NCI-H2107 treated with DMSO at 0.1 percent for 48 hours (cell line): ENCODE measurements at regions not wholly inside any gene's neighbourhood (a gene's known extent, or its start where the extent isn't known, plus 50 kb on each side); places are given as distances from the start of the nearest gene placed in this dataset.

Experiments
- DNase-seq: peaks from one replicate; lab custom pipeline; 2025; ENCODE audit not compliant: unreplicated experiment; lab: John Stamatoyannopoulos, UW

DNA sequence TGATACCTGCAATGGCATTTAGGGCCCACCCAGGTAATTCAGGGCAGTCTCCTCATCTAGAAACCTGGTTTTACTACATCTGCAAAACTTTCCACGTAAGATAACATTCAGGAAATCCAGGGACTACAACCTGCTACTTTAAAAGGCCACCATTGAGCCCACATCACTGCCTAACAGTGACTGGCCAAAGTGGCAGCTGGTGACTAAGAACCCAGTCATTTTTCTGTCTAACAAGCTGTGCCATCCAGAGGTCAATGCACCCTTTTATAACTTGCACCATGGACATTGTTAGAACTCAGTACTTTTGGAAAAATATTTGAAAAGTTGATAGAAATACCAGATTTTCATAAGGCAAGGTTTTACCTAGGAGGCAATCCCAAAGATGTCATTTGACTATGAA lies 492.4 kb downstream of the OTOL1 start:
- no peak for DNase-seq

- no peak for DNase-seq
Observed at GRCh38 chr3:161990036-161990435, 493.4 kb downstream of the OTOL1 start.

GRCh38 chr3:161991901-161992540 lies 495.4 kb downstream of the OTOL1 start:
- DNase-seq: no peak

GRCh38 chr3:161999846-162000245 lies 503.2 kb downstream of the OTOL1 start:
- no peak for DNase-seq

DNA sequence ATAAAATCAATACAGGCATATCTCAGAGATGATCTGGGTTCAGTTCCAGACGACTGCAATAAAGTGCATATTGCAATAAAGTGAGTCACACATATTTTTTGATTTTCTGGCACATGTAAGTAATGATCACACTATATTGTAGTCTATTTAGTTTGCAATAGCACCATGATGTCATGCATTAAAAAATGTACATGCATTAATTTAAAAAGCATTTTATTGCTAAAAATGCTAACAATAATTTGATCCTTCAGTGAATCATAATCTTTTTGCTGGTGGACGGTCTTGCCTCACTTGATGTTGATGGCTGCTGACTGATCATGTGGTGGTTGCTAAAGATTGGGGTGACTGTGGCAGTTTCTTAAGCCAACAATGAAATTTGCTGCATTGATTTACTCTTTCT lies 511.1 kb downstream of the OTOL1 start:
- no peak for DNase-seq

DNA sequence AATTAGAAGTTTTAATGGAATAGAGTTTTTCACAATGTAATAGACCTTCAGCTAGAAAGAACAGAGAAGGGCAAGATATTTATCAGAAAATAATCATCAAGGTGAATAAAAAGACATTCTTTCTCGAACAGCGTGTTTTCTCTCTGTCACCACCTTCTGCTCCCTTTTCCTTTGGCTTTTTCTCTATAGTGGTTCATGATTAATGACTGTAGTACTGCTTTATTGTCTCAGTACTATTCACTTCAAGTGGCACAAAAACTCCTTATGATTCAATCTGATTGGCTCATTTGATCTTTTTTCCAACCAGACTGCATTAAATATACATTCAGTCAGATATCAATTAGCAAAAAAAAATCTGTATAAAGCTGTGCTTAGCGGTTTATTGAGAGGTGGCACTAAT lies 516.0 kb downstream of the OTOL1 start:
- DNase-seq: no peak

DNA sequence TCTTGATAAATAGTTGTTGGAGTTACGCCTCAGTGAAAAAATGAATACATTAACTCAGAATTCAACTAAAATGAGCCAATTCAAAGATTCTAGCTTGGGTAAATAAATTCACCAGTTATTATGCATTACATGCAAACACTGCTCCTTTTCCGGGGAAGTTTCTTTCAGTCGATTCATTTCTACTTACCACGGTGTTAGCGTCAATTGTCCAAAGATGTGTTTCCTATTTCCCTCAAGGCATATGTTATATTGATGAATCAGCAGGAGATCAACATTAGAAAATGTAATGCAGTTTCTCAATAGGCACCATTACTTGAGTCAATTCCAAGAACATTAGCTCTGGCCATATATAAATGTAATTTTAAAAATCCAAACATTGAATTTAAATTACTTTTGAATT lies 517.7 kb downstream of the OTOL1 start:
- no peak for DNase-seq

DNA sequence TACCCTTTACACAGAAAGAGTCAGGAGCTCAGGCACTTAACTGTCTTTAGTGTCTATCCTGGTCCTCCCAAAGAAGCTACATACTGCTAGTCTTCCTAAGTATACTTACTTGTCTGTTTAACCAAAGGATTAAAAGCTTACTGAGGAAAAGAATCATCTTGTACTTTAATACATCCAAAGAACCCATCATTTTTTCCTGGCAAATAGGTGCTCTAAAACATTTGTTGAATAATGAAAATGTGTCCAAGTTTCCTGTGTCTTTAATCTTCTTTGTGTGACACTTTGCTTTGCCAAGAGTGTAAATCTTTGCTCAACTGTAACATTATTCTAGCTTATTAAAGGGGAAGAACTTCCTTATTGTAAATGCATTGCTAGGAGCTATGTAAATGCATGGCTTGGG lies 519.2 kb downstream of the OTOL1 start:
- DNase-seq: no peak

DNA sequence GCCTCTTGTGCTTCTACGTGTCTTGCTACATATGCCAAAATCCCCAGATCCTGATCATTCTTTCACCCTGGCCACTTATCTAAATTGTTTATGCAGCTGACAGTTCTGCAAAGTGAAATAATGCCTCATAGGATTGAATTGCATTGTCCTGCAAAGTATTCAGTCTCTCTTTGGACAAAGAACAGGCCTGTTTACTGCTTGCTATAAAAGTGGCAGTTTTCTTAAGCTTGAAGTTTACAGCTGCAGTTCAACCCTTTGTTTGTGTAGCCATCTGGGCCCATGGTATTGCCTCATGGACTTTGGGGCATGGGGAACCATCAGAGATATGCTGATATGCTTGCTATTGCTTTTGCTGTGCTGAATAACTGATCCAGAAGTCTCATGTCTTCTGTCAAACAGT lies 523.2 kb downstream of the OTOL1 start:
- no peak for DNase-seq

GRCh38 chr3:162021206-162021605 lies 524.6 kb downstream of the OTOL1 start:
- DNase-seq: no peak

- no peak for DNase-seq
Observed at GRCh38 chr3:162022911-162023310, 526.3 kb downstream of the OTOL1 start.

- DNase-seq: no peak
Observed at GRCh38 chr3:162029736-162030135, 533.1 kb downstream of the OTOL1 start.

DNA sequence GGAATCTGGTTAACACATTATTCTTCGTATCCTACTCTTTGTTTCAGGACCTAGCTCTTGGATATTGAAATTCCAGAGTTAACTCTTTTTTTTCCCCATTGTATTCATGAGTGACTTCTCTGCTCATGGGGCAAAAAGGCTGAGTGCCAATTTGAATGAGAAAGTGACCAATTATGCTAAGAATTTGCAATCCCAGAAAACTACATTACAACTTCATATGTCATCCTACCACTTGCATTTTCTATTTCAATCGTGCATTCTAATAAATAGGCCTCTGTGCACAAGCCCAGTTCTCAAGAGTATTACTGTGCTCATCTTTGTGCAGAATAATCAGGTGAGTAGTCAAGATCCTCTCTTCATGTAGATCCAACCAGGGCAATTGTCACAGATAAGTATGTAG lies 537.8 kb downstream of the OTOL1 start:
- DNase-seq: no peak

GRCh38 chr3:162041622-162042021 lies 545.0 kb downstream of the OTOL1 start:
- DNase-seq: no peak

- no peak for DNase-seq
Observed at GRCh38 chr3:162052636-162053035, 556.0 kb downstream of the OTOL1 start.

DNA sequence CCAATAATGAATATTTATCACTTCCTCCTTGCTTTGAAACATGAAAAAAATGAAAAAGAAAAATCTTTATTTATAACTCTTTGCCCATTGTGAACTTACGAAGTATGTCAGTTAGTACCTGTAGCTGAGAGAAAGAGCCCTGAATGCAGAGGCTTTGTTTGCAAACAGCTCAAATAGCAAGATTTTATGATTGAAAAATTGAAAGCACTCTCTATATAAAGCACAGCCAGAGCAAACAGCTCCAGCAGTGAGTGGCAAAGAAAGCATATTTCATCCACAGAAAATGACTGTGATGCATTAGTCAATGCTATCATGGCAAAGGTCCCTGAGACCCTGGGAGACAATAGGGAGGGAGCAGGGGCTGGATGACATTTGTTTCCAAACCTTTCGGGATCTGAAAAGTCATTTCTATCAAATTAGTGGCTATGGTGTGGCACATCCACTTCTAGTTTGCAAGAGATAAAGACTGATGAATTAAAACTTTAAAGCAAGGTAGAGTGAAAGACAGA lies 576.1 kb downstream of the OTOL1 start:
- DNase-seq: no peak

DNA sequence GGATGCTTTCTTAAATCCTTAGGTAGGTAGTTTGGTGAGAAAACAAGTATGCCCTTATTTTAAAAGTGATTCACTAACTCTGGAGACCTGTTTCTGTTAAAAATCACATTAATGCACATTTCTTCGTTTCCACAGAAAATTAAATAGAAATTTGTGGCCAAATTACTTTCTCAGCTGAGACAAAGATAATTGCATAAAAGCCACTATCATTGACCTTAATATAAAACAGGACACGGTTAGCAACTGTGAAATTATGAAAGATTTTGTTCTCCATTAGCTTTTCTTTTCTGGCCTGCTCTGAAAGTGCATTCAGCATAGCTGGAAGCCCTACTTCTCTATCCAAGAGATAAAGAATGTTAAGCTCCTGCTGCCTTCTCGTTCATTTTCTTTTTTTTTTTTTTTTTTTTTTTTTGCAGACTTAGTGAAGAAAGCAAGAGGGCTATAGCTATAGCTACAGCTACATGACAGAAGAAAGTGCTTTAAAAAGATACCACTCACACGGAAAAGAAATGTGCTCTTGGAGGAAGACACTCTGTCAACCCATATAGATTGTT lies 576.9 kb downstream of the OTOL1 start:
- no peak for DNase-seq

DNA sequence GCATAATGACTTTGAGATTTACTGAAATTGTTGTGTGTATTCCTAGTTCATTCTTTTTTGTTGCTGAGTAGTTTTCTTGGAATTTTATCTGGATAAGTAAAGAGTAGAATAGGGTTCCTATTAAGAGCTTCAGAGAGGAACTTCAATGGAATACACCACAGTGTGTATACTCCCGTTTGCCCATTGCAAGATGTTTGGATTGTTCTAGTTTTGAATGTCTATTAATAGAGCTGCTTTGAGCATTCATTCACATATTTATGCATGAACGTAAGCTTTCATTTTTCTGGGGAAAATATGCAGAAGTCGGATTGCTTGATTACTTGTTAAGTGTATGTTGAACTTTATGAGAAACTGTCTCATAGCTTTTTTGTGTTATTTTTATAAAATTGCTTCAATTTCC lies 580.5 kb downstream of the OTOL1 start:
- DNase-seq: no peak

GRCh38 chr3:162082516-162082915 lies 585.9 kb downstream of the OTOL1 start:
- no peak for DNase-seq

DNA sequence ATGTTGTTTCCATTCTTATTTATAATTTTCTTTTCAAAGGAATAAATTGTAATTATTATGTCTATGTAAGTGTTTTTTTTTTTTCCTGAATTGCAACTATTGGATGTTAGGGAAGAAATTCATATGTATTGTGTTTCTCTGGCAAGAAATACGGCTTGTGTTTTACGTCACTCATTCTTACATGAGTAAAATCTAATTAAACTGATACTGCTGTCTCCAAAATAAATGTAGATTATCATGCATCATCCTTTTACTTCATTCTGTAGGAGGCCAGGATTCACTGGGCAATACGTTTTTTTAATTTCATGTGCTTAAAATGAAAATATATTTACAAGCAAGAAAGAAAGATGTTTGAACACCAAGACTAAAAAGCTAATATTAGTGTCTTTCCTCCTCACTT lies 590.8 kb downstream of the OTOL1 start:
- DNase-seq: no peak

DNA sequence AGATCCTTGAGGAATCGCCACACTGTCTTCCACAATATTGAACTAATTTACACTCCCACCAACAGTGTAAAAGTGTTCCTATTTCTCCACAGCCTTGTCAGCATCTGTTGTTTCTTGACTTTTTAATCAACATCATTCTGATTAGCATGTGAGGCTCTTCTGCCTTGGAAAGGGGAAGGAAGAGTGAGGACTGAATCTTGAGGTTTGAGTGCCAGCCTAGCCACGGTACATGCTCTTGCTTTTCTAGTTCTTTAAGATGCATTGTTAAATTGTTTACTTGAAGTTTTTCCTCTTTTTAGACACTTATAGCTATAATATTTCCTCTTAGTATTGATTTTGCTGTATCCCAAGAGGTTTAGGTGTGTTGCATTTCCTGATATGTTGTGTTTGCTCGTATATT lies 596.1 kb downstream of the OTOL1 start:
- DNase-seq: no peak

- no peak for DNase-seq
Observed at GRCh38 chr3:162094301-162094700, 597.7 kb downstream of the OTOL1 start.

- DNase-seq: no peak
Observed at GRCh38 chr3:162096874-162097273, 600.3 kb downstream of the OTOL1 start.
